ENCODE measurements at regions not wholly inside any gene's neighbourhood (a gene's known extent, or its start where the extent isn't known, plus 50 kb on each side); places are given as distances from the start of the nearest gene placed in this dataset.

- no peaks in the 10 kb centered on the region for H3K27me3 ChIP-seq (ENCODE audit: control insufficient read depth, insufficient read depth, low read length)
- no peaks in the 10 kb centered on the region for H3K9me3 ChIP-seq (ENCODE audit: control insufficient read depth, low read length)
- H3K4me2 ChIP-seq (ENCODE audit: low read length): no peak overlapping the region
- H3K9ac ChIP-seq: no peak overlapping the region
- H3K4me3 ChIP-seq (ENCODE audit: low read depth, low read length): no peak overlapping the region
- H2AFZ ChIP-seq: no peak overlapping the region
- TF ChIP-seq CTCF (IDR thresholded peaks at IDR 0.05): no peak
- no peaks in the 10 kb centered on the region for H3K4me1 ChIP-seq
- H3K36me3 ChIP-seq (ENCODE audit: control insufficient read depth, insufficient read depth, low read length): no peaks in the 10 kb centered on the region
- no peaks in the 10 kb centered on the region for H3K79me2 ChIP-seq
- no peak overlapping the region for H3K27ac ChIP-seq
Measured at GRCh38 chr10:129309565-129309964, 157.5 kb upstream of the MGMT start.

- H3K27me3 ChIP-seq (ENCODE audit: control insufficient read depth, insufficient read depth, low read length): no peaks in the 10 kb centered on the region
- no peaks in the 10 kb centered on the region for H3K79me2 ChIP-seq
- H3K27ac ChIP-seq: no peak overlapping the region
- TF ChIP-seq CTCF (IDR thresholded peaks at IDR 0.05): no peak
- no peaks in the 10 kb centered on the region for H3K4me1 ChIP-seq
- no peak overlapping the region for H3K9ac ChIP-seq
- H3K36me3 ChIP-seq (ENCODE audit: control insufficient read depth, insufficient read depth, low read length): no peaks in the 10 kb centered on the region
- no peak overlapping the region for H3K4me3 ChIP-seq (ENCODE audit: low read depth, low read length)
- H3K9me3 ChIP-seq (ENCODE audit: control insufficient read depth, low read length): no peaks in the 10 kb centered on the region
- H2AFZ ChIP-seq: no peak overlapping the region
- H3K4me2 ChIP-seq (ENCODE audit: low read length): no peak overlapping the region
Measured at GRCh38 chr10:129310881-129311280, 156.2 kb upstream of the MGMT start.

- Histone ChIP-seq H3K4me3 (ENCODE audit: low read depth, low read length) (no peak overlapping the region), H2AFZ (no peak overlapping the region), H3K4me1 (no peaks in the 10 kb centered on the region), H3K27ac (no peak overlapping the region), H3K9me3 (ENCODE audit: control insufficient read depth, low read length) (no peaks in the 10 kb centered on the region), H3K4me2 (ENCODE audit: low read length) (no peak overlapping the region), H3K79me2 (no peaks in the 10 kb centered on the region), H3K9ac (no peak overlapping the region), H3K27me3 (ENCODE audit: control insufficient read depth, insufficient read depth, low read length) (no peaks in the 10 kb centered on the region), H3K36me3 (ENCODE audit: control insufficient read depth, insufficient read depth, low read length) (no peaks in the 10 kb centered on the region)
- TF ChIP-seq CTCF (IDR thresholded peaks at IDR 0.05): no peak
Measured at GRCh38 chr10:129319934-129320333, 147.1 kb upstream of the MGMT start.

- H3K4me2 ChIP-seq (ENCODE audit: low read length): no peak overlapping the region
- H3K9ac ChIP-seq: no peak overlapping the region
- no peaks in the 10 kb centered on the region for H3K27me3 ChIP-seq (ENCODE audit: control insufficient read depth, insufficient read depth, low read length)
- TF ChIP-seq CTCF (IDR thresholded peaks at IDR 0.05): no peak
- no peaks in the 10 kb centered on the region for H3K4me1 ChIP-seq
- H3K9me3 ChIP-seq (ENCODE audit: control insufficient read depth, low read length): no peaks in the 10 kb centered on the region
- H3K4me3 ChIP-seq (ENCODE audit: low read depth, low read length): no peak overlapping the region
- H3K27ac ChIP-seq: no peak overlapping the region
- no peaks in the 10 kb centered on the region for H3K79me2 ChIP-seq
- H2AFZ ChIP-seq: no peak overlapping the region
- no peaks in the 10 kb centered on the region for H3K36me3 ChIP-seq (ENCODE audit: control insufficient read depth, insufficient read depth, low read length)
Measured at GRCh38 chr10:129320340-129320739, 146.7 kb upstream of the MGMT start.

GRCh38 chr10:129321727-129322126, 145.3 kb upstream of the MGMT start:
- Histone ChIP-seq H3K9ac (no peak overlapping the region), H3K27ac (no peak overlapping the region), H3K4me2 (ENCODE audit: low read length) (no peak overlapping the region), H3K36me3 (ENCODE audit: control insufficient read depth, insufficient read depth, low read length) (no peaks in the 10 kb centered on the region), H3K4me3 (ENCODE audit: low read depth, low read length) (no peak overlapping the region), H3K4me1 (no peaks in the 10 kb centered on the region), H2AFZ (no peak overlapping the region), H3K9me3 (ENCODE audit: control insufficient read depth, low read length) (no peaks in the 10 kb centered on the region), H3K27me3 (ENCODE audit: control insufficient read depth, insufficient read depth, low read length) (no peaks in the 10 kb centered on the region), H3K79me2 (no peaks in the 10 kb centered on the region)
- TF ChIP-seq CTCF (IDR thresholded peaks at IDR 0.05): no peak

All from parathyroid adenoma (tissue), 2 donors.